ENCODE measurements at regions not wholly inside any gene's neighbourhood (a gene's known extent, or its start where the extent isn't known, plus 50 kb on each side); places are given as distances from the start of the nearest gene placed in this dataset.

DNA sequence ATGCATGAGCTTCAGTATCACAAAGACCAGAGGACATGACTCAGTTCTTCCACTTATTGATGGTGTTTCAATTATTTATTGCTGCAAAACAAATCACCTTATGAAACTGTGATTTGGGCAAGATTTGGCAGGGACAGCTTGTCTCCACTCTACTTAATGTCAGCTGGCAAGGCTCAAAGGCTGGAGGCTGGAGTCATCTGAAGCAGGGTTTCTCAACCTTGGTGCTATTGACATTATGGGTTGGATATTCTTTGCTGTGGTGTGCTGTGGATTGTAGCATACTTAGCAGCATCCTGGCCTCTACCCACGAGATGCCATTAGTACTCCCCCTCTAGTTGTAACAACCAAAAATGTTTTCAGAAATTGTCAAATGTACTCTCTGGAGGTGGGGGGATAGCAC is 138.8 kb upstream of the PEX5L start:
- no peak for DNase-seq
- no peaks in the 10 kb centered on the region for H3K36me3 Mint-ChIP-seq (ENCODE audit: low read depth)
- H3K27me3 Mint-ChIP-seq: no peaks in the 10 kb centered on the region

GRCh38 chr3:180176059-180176458 is 139.3 kb upstream of the PEX5L start:
- no peaks in the 10 kb centered on the region for H3K36me3 Mint-ChIP-seq (ENCODE audit: low read depth)
- no peaks in the 10 kb centered on the region for H3K4me1 Mint-ChIP-seq
- no peak overlapping the region for H3K27ac Mint-ChIP-seq
- H3K9me3 Mint-ChIP-seq: peaks cover 4% of the 10 kb centered on the region
- ATAC-seq (no peak), DNase-seq (no peak)
- no peak overlapping the region for H3K4me3 Mint-ChIP-seq
- H3K27me3 Mint-ChIP-seq: no peaks in the 10 kb centered on the region

More for the DNA sequence above, 138.8 kb upstream of the PEX5L start:
- H3K9me3 Mint-ChIP-seq: peaks cover 4% of the 10 kb centered on the region
- no peak for ATAC-seq
- H3K27ac Mint-ChIP-seq: no peak overlapping the region
- no peak overlapping the region for H3K4me3 Mint-ChIP-seq
- H3K4me1 Mint-ChIP-seq: no peaks in the 10 kb centered on the region

- ATAC-seq: no peak
Observed at GRCh38 chr3:180177255-180177654, 140.5 kb upstream of the PEX5L start.

DNA sequence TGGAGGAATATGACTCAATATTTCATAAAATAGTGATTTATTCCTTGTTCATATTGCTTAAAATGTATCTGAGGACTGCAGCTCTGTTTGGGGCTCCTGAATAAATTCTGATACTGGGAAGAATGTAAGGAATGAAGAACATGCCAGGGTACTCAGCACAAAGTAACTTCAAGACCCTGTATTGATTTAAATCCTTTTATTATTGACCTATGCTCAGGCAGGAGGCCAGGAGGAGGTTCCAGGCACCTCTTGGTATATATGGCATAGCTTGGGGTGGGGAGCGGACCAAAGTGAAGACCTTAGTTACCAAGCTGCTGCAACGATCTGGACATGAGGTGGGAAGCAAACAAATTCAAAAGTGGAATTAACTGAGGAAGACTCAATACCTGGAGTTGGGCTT is 142.8 kb upstream of the PEX5L start:
- no peak for ATAC-seq
- no peaks in the 10 kb centered on the region for H3K4me1 Mint-ChIP-seq
- H3K4me3 Mint-ChIP-seq: no peak overlapping the region
- no peak overlapping the region for H3K27ac Mint-ChIP-seq
- H3K36me3 Mint-ChIP-seq (ENCODE audit: low read depth): no peaks in the 10 kb centered on the region
- no peaks in the 10 kb centered on the region for H3K27me3 Mint-ChIP-seq
- DNase-seq: no peak
- no peaks in the 10 kb centered on the region for H3K9me3 Mint-ChIP-seq

More at GRCh38 chr3:180177255-180177654, 140.5 kb upstream of the PEX5L start:
- H3K4me1 Mint-ChIP-seq: no peaks in the 10 kb centered on the region
- H3K36me3 Mint-ChIP-seq (ENCODE audit: low read depth): no peaks in the 10 kb centered on the region
- H3K27ac Mint-ChIP-seq: no peak overlapping the region
- no peak overlapping the region for H3K4me3 Mint-ChIP-seq
- no peaks in the 10 kb centered on the region for H3K27me3 Mint-ChIP-seq
- DNase-seq: no peak
- no peaks in the 10 kb centered on the region for H3K9me3 Mint-ChIP-seq

GRCh38 chr3:180180795-180181194 is 144.1 kb upstream of the PEX5L start:
- ATAC-seq (no peak), DNase-seq (no peak)
- Mint-ChIP-seq H3K27ac (no peak overlapping the region), H3K4me3 (no peak overlapping the region), H3K36me3 (ENCODE audit: low read depth) (no peaks in the 10 kb centered on the region), H3K4me1 (no peaks in the 10 kb centered on the region), H3K9me3 (no peaks in the 10 kb centered on the region), H3K27me3 (no peaks in the 10 kb centered on the region)

- H3K27me3 Mint-ChIP-seq: no peaks in the 10 kb centered on the region
- DNase-seq (no peak), ATAC-seq (no peak)
- no peak overlapping the region for H3K27ac Mint-ChIP-seq
- H3K4me1 Mint-ChIP-seq: no peaks in the 10 kb centered on the region
- no peak overlapping the region for H3K4me3 Mint-ChIP-seq
- no peaks in the 10 kb centered on the region for H3K36me3 Mint-ChIP-seq (ENCODE audit: low read depth)
- H3K9me3 Mint-ChIP-seq: no peaks in the 10 kb centered on the region
Observed at GRCh38 chr3:180181387-180181786, 144.7 kb upstream of the PEX5L start.

DNA sequence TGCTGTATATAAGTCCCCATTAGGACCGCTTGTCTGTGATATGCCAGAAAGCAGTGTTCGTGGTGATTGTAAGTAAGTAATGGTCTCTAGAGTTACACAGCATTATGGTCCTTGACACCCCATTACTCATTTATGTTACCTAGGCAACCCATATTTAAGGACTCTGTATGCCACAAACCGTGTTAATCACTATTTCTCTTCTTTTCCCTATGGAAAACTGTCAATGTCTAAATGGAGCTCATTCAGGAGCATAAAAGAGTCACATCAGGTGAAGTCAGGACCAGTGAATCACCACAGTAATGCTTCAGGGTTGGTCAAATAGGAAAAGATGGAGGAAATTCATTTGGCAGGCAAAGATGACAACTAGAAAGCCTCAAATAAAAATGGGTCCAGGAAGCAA is 146.6 kb upstream of the PEX5L start:
- Mint-ChIP-seq H3K27me3 (no peaks in the 10 kb centered on the region), H3K4me3 (no peak overlapping the region), H3K4me1 (no peaks in the 10 kb centered on the region), H3K27ac (no peak overlapping the region), H3K9me3 (no peaks in the 10 kb centered on the region), H3K36me3 (ENCODE audit: low read depth) (no peaks in the 10 kb centered on the region)
- DNase-seq (no peak), ATAC-seq (no peak)

DNA sequence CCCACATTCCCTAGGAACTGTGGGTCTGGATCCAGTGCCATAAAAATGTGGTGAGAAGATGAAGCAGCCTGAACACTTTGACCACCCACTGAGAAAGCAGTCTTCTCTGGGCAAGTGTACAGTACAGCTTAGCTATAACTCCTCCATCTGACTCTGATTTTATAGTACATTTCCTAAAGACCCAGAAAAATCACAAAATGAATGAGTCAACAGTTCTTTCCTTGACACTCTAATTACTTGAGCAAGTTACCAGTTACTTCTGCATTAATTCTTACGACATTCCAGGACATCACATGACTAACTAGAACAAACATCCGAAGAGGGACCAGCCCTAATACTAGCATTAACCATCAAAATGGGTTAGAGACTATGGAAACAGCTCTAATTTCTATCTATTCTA is 148.1 kb upstream of the PEX5L start:
- no peak overlapping the region for H3K27ac Mint-ChIP-seq
- no peak overlapping the region for H3K4me3 Mint-ChIP-seq
- DNase-seq (no peak), ATAC-seq (no peak)
- H3K9me3 Mint-ChIP-seq: no peaks in the 10 kb centered on the region
- no peaks in the 10 kb centered on the region for H3K27me3 Mint-ChIP-seq
- H3K36me3 Mint-ChIP-seq (ENCODE audit: low read depth): no peaks in the 10 kb centered on the region
- H3K4me1 Mint-ChIP-seq: no peaks in the 10 kb centered on the region

GRCh38 chr3:180185650-180186049 is 148.9 kb upstream of the PEX5L start:
- ATAC-seq: no peak
- Mint-ChIP-seq H3K9me3 (no peaks in the 10 kb centered on the region), H3K36me3 (ENCODE audit: low read depth) (no peaks in the 10 kb centered on the region), H3K4me3 (no peak overlapping the region), H3K27me3 (no peaks in the 10 kb centered on the region), H3K27ac (no peak overlapping the region), H3K4me1 (no peaks in the 10 kb centered on the region)
- DNase-seq: no peak

- Mint-ChIP-seq H3K27me3 (no peaks in the 10 kb centered on the region), H3K9me3 (no peaks in the 10 kb centered on the region), H3K4me1 (no peaks in the 10 kb centered on the region), H3K27ac (no peak overlapping the region), H3K36me3 (ENCODE audit: low read depth) (no peaks in the 10 kb centered on the region), H3K4me3 (no peak overlapping the region)
- ATAC-seq (no peak), DNase-seq (no peak)
Observed at GRCh38 chr3:180188512-180189309, 152.0 kb upstream of the PEX5L start.

DNA sequence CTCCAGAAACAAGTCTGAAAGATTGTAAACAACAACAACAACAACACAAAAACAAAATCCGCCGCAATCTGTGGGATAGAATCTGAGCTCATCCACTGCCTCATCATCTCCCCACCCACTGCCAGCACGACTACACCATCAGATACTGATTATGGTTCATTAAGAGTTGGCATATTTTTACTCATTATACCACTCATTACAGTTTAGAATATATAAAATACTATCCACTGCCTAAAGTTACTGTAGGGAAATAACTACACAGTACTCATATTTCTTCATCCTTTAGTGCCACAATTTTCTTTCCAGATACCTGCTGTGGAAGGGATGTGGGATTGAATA is 152.5 kb upstream of the PEX5L start:
- Mint-ChIP-seq H3K9me3 (no peaks in the 10 kb centered on the region), H3K4me3 (no peak overlapping the region), H3K27ac (no peak overlapping the region), H3K36me3 (ENCODE audit: low read depth) (no peaks in the 10 kb centered on the region), H3K4me1 (no peaks in the 10 kb centered on the region), H3K27me3 (no peaks in the 10 kb centered on the region)
- no peak for DNase-seq
- no peak for ATAC-seq

DNA sequence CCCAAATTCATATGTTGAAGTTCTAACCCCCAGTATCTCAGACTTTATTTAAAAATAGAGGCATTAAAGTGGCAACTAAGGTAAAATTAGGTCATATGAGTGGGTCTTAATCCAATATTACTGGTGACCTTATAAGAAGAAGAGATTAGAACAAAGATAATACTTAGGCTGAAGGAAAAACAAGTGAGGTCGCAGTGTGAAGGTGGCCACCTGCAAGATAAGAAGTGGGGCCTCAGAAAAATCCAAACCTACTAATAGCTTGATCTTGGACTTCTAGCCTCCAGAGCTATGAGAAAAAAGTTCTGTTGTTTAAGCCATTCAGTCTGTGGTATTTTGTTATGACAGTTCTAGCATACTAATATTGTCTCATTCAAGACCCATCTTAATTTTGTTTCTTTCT is 159.9 kb upstream of the PEX5L start:
- H3K27ac Mint-ChIP-seq: no peak overlapping the region
- no peaks in the 10 kb centered on the region for H3K4me1 Mint-ChIP-seq
- no peak for ATAC-seq
- no peaks in the 10 kb centered on the region for H3K9me3 Mint-ChIP-seq
- H3K27me3 Mint-ChIP-seq: no peaks in the 10 kb centered on the region
- no peak overlapping the region for H3K4me3 Mint-ChIP-seq
- DNase-seq: no peak
- H3K36me3 Mint-ChIP-seq (ENCODE audit: low read depth): no peaks in the 10 kb centered on the region

DNA sequence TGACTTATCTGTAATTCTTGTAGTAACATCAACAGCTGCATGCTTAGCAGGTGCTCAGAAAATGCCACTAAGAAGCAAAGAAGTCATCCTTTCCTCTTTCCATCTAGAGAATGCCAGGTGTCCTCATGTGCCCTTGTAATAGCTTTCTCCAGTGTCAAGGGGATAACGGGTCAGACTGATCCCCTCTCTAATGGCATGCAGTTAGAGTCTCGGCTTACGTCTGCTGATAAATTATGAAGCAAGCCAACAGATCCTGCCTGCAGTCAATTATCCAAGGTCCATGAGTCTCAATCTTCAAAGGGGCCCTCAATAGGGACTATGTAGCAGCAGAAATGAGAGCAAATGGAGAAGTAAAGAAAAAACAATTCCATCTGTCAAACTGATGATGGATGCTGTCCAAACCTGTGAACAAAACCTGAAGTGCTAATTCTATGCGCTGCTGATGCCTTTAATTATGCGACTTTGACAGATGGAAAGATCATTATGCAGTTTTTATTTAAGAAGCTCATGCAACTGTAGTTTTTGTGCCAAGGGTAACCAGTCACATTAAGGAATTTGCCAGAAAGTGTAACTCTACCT is 162.8 kb upstream of the PEX5L start:
- DNase-seq (no peak), ATAC-seq (no peak)

GRCh38 chr3:180215866-180216265 is 179.1 kb upstream of the PEX5L start:
- peaks cover 15% of the 10 kb centered on the region for H3K9me3 Mint-ChIP-seq
- DNase-seq (no peak), ATAC-seq (no peak)
- H3K27me3 Mint-ChIP-seq: no peaks in the 10 kb centered on the region
- no peaks in the 10 kb centered on the region for H3K4me1 Mint-ChIP-seq
- H3K27ac Mint-ChIP-seq: no peak overlapping the region
- H3K36me3 Mint-ChIP-seq (ENCODE audit: low read depth): no peaks in the 10 kb centered on the region
- no peak overlapping the region for H3K4me3 Mint-ChIP-seq

More for the DNA sequence above, 162.8 kb upstream of the PEX5L start:
- Mint-ChIP-seq H3K4me1 (no peaks in the 10 kb centered on the region), H3K9me3 (no peaks in the 10 kb centered on the region), H3K27ac (no peak overlapping the region), H3K4me3 (no peak overlapping the region), H3K36me3 (ENCODE audit: low read depth) (no peaks in the 10 kb centered on the region), H3K27me3 (no peaks in the 10 kb centered on the region)

GRCh38 chr3:180223268-180223667 is 186.5 kb upstream of the PEX5L start:
- DNase-seq (no peak), ATAC-seq (no peak)
- Mint-ChIP-seq H3K27me3 (no peaks in the 10 kb centered on the region), H3K4me1 (no peaks in the 10 kb centered on the region), H3K27ac (no peak overlapping the region), H3K36me3 (ENCODE audit: low read depth) (no peaks in the 10 kb centered on the region), H3K4me3 (no peak overlapping the region), H3K9me3 (peaks cover 25% of the 10 kb centered on the region)

Measured in activated naive CD8-positive, alpha-beta T cell treated with anti-CD3 and anti-CD28 coated beads, Interleukin-2, amount 50 U/mL, for 24 hours (primary cell).